ENCODE measurements at regions not wholly inside any gene's neighbourhood (a gene's known extent, or its start where the extent isn't known, plus 50 kb on each side); places are given as distances from the start of the nearest gene placed in this dataset.
A peak's percentile ranks its signal among the peaks of the same experiment; 100 is the strongest.

- 57% methylated on average over 3 of the region's 3 CpGs for WGBS (ENCODE audit: low lambda C conversion rate, missing lambda C conversion rate)
- Histone ChIP-seq H3K27me3 (no peaks in the 10 kb centered on the region), H3K9me3 (ENCODE audit: low read depth) (no peaks in the 10 kb centered on the region), H4K20me1 (ENCODE audit: insufficient read depth, poor library complexity, severe bottlenecking) (no peaks in the 10 kb centered on the region), H3K4me1 (ENCODE audit: insufficient read depth) (peaks cover 14% of the 10 kb centered on the region), H3K27ac (no peak overlapping the region), H3K79me2 (no peaks in the 10 kb centered on the region), H3K9me2 (replicated peaks; ENCODE audit: insufficient read depth) (no peaks in the 10 kb centered on the region), H2AFZ (no peak overlapping the region), H3K4me3 (no peak overlapping the region), H3K4me2 (no peak overlapping the region), H3K36me3 (replicated peaks; ENCODE audit: insufficient read depth, low read depth) (no peaks in the 10 kb centered on the region)
- no peak for TF ChIP-seq EZH2 (IDR thresholded peaks at IDR 0.05; ENCODE audit: borderline replicate concordance)
- no peak for TF ChIP-seq EZH2phosphoT487 (IDR thresholded peaks at IDR 0.05; ENCODE audit: low read depth, severe bottlenecking, unreplicated experiment)
- no peak for TF ChIP-seq CTCF (IDR thresholded peaks at IDR 0.05; ENCODE audit: poor library complexity)
- no peak for DNase-seq (ENCODE audit: low spot score)
These were observed 83.0 kb upstream of the TNC start for GRCh38 chr9:115200711-115201505.

- Histone ChIP-seq H4K20me1 (ENCODE audit: insufficient read depth, poor library complexity, severe bottlenecking) (no peaks in the 10 kb centered on the region), H3K79me2 (no peaks in the 10 kb centered on the region), H2AFZ (no peak overlapping the region), H3K4me2 (no peak overlapping the region), H3K9me2 (replicated peaks; ENCODE audit: insufficient read depth) (no peaks in the 10 kb centered on the region), H3K27me3 (no peaks in the 10 kb centered on the region), H3K36me3 (replicated peaks; ENCODE audit: insufficient read depth, low read depth) (no peaks in the 10 kb centered on the region), H3K4me3 (no peak overlapping the region), H3K27ac (peak overlapping the region; percentile 11), H3K4me1 (ENCODE audit: insufficient read depth) (peaks cover 14% of the 10 kb centered on the region), H3K9me3 (ENCODE audit: low read depth) (no peaks in the 10 kb centered on the region)
- 64% methylated on average over 1 of the region's 1 CpG for WGBS (ENCODE audit: low lambda C conversion rate, missing lambda C conversion rate)
- no peak for DNase-seq (ENCODE audit: low spot score)
- TF ChIP-seq EZH2phosphoT487 (IDR thresholded peaks at IDR 0.05; ENCODE audit: low read depth, severe bottlenecking, unreplicated experiment): no peak
- TF ChIP-seq CTCF (IDR thresholded peaks at IDR 0.05; ENCODE audit: poor library complexity): no peak
- TF ChIP-seq EZH2 (IDR thresholded peaks at IDR 0.05; ENCODE audit: borderline replicate concordance): no peak
These were observed 84.2 kb upstream of the TNC start for GRCh38 chr9:115202181-115202580.

GRCh38 chr9:115202960-115203751 lies 85.2 kb upstream of the TNC start:
- no peak overlapping the region for H3K4me3 ChIP-seq
- no peaks in the 10 kb centered on the region for H3K36me3 ChIP-seq (replicated peaks; ENCODE audit: insufficient read depth, low read depth)
- no peaks in the 10 kb centered on the region for H3K9me3 ChIP-seq (ENCODE audit: low read depth)
- H3K27me3 ChIP-seq: no peaks in the 10 kb centered on the region
- WGBS (ENCODE audit: low lambda C conversion rate, missing lambda C conversion rate): 45% methylated on average over 2 of the region's 2 CpGs
- no peak overlapping the region for H3K4me2 ChIP-seq
- H2AFZ ChIP-seq: no peak overlapping the region
- H3K4me1 ChIP-seq (ENCODE audit: insufficient read depth): peaks cover 14% of the 10 kb centered on the region
- DNase-seq (ENCODE audit: low spot score): peak; percentile 27
- peak overlapping the region; percentile 48 for H3K27ac ChIP-seq
- no peaks in the 10 kb centered on the region for H3K79me2 ChIP-seq
- H4K20me1 ChIP-seq (ENCODE audit: insufficient read depth, poor library complexity, severe bottlenecking): no peaks in the 10 kb centered on the region
- TF ChIP-seq EZH2phosphoT487 (IDR thresholded peaks at IDR 0.05; ENCODE audit: low read depth, severe bottlenecking, unreplicated experiment): no peak
- TF ChIP-seq CTCF (IDR thresholded peaks at IDR 0.05; ENCODE audit: poor library complexity): peak; percentile 12
- no peaks in the 10 kb centered on the region for H3K9me2 ChIP-seq (replicated peaks; ENCODE audit: insufficient read depth)
